Fibroblast of the aortic adventitia (primary cell): ENCODE measurements at regions not wholly inside any gene's neighbourhood (a gene's known extent, or its start where the extent isn't known, plus 50 kb on each side); places are given as distances from the start of the nearest gene placed in this dataset.
"Not testable (repeated sequence)": the region's sequence is repeated elsewhere in the genome, so short reads cannot be mapped to it uniquely, and the experiment has no call there.

Experiments
- DNase-seq: peaks from one replicate; pipeline ENCODE4 v3.0.0-alpha.2; 2010; ENCODE audit warnings: low read depth
- H3K4me3 ChIP-seq: 2 replicates; pipeline ENCODE4 v1.5.1; 2011; ENCODE audit warnings: low read depth, mild to moderate bottlenecking, control low read depth, low read length, moderate library complexity
- TF ChIP-seq, protein P1 (sequence below): IDR thresholded peaks from 2 replicates; pipeline ENCODE4 v1.5.1; 2011; ENCODE audit warnings: mild to moderate bottlenecking, low read length, control low read depth, inconsistent platforms; ENCODE audit not compliant: insufficient read depth

DNA sequence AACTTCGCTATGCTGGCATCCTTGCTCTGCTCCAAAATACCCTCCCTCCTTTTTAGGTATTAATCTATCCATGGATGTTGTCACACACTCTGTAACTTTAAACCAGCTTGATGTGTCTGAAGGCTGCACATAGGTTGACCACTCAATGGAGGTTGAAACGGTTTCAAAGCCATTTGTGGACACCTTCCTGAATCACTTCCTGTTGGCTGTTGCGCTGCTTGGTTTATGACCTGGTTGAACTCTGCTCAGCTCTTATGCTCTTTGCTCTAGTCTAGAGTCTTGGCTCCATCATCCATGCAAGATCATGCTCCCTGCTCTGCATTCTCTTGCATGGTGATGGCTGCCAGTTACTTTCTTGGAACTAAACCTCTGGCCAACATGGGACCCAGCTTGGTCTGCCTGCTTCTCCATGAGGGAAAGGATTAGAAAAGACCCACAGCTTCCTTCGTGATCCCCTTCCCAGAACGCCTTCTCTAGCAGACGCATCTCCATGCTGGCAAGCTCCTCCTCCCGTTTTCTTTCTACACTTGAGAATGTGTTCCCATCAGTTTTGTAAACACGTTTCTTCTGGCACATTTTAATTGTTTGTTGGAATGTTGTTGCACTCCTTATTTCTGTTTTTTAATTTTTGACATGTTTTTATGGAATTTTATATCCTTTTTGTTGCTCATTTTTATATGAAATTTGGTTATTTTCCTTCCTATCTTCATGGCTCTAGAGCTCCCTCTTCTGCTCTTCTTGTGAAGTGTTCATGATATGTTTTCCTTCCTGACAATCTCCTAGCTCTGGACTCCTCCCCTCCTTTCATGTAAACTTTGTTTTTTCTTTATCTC lies 149.8 kb downstream of the XPNPEP1 start:
- DNase-seq: peak; percentile 59
- no peak overlapping the region for H3K4me3 ChIP-seq

DNA sequence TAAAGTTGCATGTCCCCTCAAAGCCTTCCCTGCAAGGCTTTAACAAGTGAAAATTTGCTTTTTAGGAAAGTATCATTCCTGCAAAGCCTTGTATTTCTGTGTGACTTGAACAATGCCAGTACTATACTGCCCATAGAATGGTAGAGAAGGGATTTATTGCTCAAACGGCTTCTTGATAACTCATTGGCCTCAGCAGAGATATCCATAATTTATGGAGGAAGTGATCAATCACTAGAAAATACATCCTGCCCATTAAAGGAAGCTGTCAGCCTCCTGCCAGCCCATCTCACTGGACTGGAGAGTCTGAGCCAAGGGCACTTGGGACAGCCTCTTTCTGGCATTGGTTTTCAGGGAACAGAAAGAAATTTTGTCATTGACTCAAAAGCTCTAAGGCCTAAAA lies 152.6 kb downstream of the XPNPEP1 start:
- no peak overlapping the region for H3K4me3 ChIP-seq
- TF ChIP-seq, protein P1, sequence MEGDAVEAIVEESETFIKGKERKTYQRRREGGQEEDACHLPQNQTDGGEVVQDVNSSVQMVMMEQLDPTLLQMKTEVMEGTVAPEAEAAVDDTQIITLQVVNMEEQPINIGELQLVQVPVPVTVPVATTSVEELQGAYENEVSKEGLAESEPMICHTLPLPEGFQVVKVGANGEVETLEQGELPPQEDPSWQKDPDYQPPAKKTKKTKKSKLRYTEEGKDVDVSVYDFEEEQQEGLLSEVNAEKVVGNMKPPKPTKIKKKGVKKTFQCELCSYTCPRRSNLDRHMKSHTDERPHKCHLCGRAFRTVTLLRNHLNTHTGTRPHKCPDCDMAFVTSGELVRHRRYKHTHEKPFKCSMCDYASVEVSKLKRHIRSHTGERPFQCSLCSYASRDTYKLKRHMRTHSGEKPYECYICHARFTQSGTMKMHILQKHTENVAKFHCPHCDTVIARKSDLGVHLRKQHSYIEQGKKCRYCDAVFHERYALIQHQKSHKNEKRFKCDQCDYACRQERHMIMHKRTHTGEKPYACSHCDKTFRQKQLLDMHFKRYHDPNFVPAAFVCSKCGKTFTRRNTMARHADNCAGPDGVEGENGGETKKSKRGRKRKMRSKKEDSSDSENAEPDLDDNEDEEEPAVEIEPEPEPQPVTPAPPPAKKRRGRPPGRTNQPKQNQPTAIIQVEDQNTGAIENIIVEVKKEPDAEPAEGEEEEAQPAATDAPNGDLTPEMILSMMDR: no peak

More for the DNA sequence above, 149.8 kb downstream of the XPNPEP1 start:
- TF ChIP-seq, protein P1: peak; percentile 75

DNA sequence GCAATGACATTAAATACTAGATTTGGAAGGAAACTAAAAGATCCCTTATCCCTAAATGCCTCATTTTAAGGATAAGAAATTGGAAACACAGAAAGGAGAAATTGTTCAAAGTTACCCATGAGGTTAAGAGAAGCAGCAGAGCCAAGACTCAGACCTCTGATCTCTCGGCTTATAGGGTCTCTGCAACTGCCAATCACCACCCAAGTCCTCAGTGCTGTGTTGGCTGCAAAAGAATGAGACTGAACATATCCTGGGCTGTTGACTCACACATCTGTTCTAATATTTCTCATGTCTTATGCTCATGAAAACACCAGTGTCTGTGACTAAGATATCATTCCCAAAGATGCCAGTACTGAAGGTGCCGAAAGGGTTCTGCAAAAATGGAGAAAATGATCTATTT lies 153.3 kb downstream of the XPNPEP1 start:
- TF ChIP-seq, protein P1: no peak
- no peak for DNase-seq
- no peak overlapping the region for H3K4me3 ChIP-seq

More for the DNA sequence above, 152.6 kb downstream of the XPNPEP1 start:
- DNase-seq: no peak

DNA sequence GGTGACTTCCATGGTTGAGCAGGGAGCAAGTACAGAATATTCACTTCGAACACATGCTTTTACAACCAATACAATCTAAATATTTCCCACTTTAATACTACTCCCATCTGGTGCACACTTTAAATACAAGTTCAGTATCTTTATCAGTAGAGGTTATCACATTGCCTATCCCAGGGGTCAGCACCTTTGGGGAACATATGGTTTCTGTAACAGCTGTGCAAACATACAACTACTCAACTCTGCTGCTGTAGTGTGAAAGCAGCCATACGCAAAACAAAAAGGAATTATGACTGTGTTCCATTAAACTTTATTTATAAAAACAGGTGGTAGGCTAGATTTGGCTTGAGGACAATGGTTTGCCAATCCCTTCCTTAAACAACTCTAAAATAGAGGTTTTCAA lies 157.5 kb downstream of the XPNPEP1 start:
- H3K4me3 ChIP-seq: no peak overlapping the region
- TF ChIP-seq, protein P1: no peak
- no peak for DNase-seq

DNA sequence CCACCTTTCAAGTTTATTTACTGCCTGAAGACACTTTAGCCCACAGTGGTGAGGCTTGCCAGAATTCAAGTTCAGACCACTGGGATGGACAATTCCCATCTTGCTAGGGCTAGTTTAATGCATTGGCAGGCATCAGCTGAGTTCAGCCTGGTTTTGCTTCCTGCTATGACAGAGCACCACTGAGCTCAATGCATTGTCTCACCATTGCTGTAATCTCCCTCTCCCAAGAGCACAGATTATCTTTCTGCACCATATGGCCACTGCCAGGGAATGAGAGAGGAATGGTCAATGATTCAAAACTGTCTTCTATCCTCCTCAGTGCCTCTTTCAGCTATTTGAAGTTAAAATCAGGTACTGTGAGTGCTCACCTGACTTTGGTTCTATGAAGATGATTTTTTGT lies 160.8 kb downstream of the XPNPEP1 start:
- TF ChIP-seq, protein P1: no peak
- DNase-seq: no peak
- no peak overlapping the region for H3K4me3 ChIP-seq

DNA sequence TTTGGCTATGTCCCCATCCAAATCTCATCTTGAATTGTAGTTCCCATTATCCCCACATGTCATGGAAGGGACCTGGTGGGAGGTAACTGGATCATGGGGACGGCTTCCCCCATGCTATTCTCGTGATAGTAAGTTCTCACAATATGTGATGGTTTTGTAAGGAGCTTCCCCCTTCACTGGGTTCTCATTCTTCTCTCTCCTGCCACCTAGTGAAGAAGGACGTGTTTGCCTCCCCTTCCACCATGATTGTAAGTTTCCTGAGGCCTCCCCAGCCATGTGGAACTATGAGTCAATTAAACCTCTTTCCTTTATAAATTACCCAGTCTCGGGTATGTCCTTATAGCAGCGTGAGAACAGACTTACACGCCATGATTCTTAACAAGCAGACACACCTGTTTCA lies 165.6 kb downstream of the XPNPEP1 start:
- not testable (repeated sequence) for DNase-seq, H3K4me3 ChIP-seq

DNA sequence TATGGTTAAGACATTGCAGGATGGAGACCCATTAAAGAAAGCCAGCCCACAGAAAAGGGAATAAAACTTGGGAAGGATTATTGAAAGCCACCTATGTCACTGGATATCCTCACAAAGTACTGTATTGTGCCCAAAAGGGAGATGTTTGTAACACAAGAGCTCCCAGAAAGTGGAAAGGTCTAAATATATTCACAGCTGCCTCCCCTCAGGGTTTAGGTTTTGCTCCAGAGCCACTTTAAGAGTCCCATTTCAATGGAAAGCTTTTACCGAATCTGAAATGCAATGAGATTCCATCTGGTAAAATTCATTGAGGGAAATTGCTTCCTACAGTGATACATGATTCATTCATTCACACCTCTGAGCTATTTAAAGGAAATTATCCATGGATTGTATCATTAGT lies 176.4 kb downstream of the XPNPEP1 start:
- TF ChIP-seq, protein P1: no peak
- no peak for DNase-seq
- no peak overlapping the region for H3K4me3 ChIP-seq
